GM23248 (cell line): ENCODE measurements at regions not wholly inside any gene's neighbourhood (a gene's known extent, or its start where the extent isn't known, plus 50 kb on each side); places are given as distances from the start of the nearest gene placed in this dataset.

Experiments
- EZH2 ChIP-seq: fragments of 200-600 bp; sonication (generic); IDR thresholded peaks from 2 replicates; pipeline ENCODE4 v1.6.1; 2018; ENCODE audit warnings: antibody characterized with exemption, mild to moderate bottlenecking; ENCODE audit not compliant: insufficient read depth, poor library complexity, severe bottlenecking
- EZH2phosphoT487 ChIP-seq: fragments of 200-600 bp; sonication (generic); IDR thresholded peaks from 2 replicates; pipeline ENCODE4 v1.6.1; 2018; ENCODE audit warnings: antibody characterized with exemption, moderate library complexity, mild to moderate bottlenecking, low read depth; ENCODE audit not compliant: insufficient read depth

DNA sequence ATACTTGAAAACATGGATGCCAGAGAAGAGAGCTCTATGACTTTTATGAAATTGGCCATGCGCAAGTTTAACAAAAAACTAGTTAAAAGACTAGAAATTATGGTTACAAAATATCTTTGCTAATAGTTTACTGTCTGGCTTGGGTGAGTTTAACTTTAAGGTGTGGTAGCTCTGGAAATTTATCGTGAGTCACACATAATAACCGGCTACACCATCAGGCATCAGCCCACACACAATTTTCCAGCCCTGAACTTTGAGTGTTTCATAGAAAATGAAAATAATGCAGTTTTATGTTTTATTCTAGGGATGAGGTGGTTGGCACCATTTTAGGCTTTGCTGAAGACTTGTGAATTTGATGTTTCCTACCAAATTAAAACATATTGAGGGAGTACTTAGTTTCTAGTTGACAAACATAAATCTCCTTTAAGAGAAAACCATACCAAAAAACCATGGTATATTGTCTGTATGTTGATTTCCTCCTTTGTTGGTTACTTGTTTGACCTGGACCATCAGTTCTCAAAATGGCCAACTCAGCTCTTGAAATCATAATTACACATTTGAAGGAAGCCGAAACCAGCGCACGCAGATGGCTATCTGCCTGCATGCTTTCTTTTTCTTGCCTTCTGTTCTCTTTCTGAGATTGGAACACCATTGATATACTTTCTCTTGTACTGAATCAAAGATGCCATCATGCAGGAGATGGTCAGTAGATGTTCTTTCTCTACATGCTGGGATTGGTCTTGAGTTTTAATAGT is 125.1 kb downstream of the AKAP11 start:
- TF ChIP-seq EZH2: no peak
- no peak for TF ChIP-seq EZH2phosphoT487
